GM18907 (cell line): ENCODE measurements at regions not wholly inside any gene's neighbourhood (a gene's known extent, or its start where the extent isn't known, plus 50 kb on each side); places are given as distances from the start of the nearest gene placed in this dataset.
A peak's percentile ranks its signal among the peaks of the same experiment; 100 is the strongest.

Experiments used
- ATAC-seq: cut with Tn5 transposase; IDR thresholded peaks from one replicate; pipeline ENCODE4 v1.9.1; 2021; ENCODE audit warnings: mild to moderate bottlenecking, moderate library complexity; ENCODE audit not compliant: unreplicated experiment

DNA sequence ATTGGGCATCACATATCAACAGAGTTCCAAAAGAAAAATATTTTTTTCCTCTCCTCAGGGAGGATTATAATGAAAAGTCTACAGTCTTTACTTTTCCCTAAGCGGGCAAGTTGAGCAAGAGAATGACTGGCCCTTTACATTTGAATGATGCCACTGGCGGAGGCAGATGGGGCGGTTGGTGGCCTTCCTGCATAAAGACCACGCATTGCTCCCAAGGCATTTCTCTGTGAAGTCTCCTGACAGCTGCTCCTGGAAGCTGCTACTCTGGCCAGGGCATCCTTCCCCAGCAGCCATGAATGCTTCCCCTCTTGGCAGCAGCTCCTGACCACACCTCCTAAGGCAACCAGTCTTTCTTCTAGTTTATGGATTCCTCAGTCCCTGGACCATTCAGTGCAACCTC is 161.1 kb upstream of the RRP15 start:
- ATAC-seq = no peak

DNA sequence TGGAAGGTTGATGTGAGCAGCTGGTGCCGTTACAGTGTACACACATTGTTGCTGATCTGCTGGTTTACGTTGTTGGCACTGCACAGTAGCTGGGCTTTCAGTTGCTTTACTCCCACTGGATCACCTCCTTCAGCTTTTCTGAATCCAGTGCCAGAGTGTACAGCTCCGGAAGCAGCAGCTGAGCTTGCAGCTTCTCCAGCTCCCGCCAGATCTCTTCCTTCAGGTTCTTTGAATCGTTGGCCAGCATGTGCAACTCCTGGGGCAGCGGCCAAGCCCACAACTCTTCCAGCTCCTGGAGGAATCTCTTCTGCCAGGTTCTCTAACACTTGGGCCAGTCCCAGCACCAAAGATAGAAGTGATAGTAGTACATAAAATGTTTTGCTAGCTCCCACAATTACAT is 149.7 kb upstream of the RRP15 start:
- no peak for ATAC-seq

DNA sequence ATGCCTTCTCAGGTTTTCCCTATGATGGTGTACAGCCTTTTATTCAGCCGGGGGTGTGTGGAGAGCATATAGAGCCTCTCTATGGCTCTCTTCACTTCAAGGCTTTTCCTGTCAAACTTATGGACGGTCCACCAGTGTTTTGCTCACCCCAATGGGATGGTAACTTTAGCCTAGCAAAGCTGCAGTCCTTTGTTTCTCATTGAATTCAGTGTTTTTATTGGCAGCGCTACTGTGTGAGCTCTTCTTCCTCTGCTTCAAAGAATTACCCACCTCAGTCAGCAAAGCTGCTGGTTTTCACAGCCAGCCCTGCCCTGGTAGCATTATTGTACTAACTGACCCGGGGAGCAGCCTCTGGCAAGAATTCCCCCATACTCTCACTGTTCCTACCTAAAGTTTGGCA is 145.3 kb upstream of the RRP15 start:
- no peak for ATAC-seq

DNA sequence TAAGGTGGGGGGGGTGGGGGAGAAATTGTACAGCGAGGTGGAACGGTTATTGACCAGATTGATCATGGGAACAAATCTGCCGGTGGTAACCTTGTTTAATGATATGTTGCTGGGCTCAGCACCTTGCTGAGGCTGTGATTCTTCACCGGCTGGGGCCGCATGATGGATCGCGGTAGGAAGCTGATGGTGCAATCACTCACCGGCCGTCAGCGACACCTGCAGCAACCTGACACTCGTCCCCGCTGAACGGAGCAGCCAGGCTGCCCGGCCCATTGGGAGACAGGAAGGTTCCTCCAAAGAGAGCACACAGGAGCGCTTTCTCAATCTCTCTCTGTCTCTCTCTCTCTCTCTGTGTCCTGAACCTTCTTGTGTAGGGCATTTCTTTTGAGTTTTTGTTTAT is 128.5 kb upstream of the RRP15 start:
- ATAC-seq = no peak

GRCh38 chr1:218163371-218163770 is 121.7 kb upstream of the RRP15 start:
- ATAC-seq = no peak

GRCh38 chr1:218164111-218164929 is 120.8 kb upstream of the RRP15 start:
- peak; percentile 59 for ATAC-seq

DNA sequence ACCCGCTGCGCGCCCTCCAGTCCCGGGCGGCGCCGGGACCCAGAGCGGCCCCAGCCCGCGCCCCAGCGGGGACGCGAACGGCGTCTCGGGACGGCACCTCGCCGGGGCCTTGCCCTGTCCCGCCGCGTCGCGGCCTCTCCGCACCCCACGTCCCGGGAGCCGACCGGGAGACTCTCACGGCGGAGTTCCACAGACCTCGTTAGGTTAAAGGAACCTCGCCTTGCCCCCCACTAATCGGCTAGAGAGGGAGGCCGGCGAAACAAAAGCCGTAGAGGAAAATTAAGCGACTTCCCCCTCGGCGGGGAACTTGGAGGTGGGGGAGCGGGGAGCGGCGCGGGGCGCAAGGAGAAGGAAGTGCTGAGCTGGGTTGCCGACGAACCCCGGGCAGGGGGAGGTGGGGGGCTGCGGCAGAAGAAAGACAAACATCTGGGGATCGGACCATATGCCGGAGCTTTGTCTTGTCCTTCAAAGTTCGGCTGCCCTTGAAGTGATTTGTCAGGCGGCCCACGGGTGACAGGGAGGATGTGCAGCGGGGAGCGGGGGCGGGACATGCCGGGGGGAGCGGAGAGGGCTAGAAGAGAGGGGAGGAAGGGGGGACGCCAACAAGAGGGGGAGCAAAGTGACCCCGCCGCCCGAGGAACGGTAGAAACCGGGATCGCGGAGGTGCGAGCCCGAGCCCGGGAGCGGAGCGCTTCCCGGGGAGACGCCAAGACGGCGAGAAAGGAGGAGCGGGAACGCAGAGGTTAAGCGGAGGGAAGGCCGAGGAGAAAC is 120.0 kb upstream of the RRP15 start:
- peak; percentile 60 for ATAC-seq

DNA sequence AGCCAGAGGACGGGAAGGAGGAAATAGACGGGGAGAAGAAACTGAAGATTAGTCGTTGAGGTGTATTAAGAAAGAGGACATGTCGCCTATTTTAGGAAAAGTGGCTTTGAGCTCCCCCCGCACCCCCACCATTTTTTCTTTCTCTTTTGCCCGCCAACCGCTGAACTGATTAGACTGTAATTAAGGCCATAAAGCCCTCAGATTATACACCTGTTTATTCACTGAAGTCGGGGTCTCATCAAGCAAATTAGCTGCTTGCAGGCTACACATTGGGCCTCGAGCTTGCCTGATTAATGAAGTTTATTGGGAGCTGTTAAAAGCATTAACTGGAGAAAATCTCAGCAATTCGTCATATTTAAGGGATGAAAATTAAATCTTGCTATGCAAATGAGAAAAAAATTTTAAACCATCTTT is 119.4 kb upstream of the RRP15 start:
- no peak for ATAC-seq

DNA sequence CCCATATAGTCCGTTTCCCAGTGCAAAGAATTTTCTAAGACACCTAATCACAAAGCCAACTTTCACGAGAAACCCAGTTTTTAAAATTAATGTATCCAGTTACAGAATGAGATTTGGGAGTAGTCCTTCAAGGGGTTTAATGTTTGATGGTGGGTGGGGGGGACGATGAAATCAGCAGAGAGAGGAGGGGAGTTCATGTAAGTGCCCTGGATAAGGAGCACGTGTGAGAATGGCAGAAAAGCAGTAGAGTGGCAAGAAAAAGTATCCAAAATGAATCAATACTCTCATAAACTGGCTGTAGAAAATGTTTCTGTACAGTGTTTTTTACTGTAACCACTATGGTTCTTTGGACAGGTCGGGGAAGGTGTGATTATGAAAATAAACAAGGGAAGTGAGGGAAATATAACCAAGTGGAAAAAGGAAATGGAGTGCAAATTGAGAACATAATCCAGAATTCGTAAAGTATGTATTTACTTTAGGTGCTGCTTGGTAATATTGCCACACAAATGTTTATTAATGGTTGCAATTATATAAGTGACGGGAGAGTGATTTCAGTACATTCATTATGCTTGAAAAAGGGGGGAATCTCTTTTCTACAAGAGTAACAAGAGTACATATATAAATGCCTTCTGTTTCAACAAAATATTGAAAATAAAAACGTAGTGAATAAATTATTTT is 118.7 kb upstream of the RRP15 start:
- no peak for ATAC-seq

GRCh38 chr1:218171302-218171893 is 113.7 kb upstream of the RRP15 start:
- ATAC-seq = peak; percentile 69

- no peak for ATAC-seq
Measured at GRCh38 chr1:218182455-218182854, 102.6 kb upstream of the RRP15 start.

- no peak for ATAC-seq
Measured at GRCh38 chr1:218200979-218201378, 84.1 kb upstream of the RRP15 start.

DNA sequence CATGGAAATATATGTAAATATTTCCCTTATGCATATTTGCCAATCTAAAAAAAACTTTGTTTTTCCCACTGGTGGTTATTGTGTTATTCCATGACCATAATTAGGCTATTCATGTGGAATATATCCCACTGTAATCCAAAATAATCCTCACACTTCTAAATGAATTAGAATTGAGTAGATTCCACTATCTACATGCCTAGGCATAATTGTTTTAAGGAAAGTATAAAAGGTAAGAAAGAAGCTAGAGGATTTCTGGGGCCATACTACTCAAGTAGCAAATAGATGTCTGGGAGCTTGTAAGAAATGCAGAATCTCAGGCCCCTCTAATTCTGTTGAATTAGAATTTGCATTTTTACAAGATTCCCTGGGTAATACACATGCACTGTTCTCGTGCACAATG is 83.5 kb upstream of the RRP15 start:
- no peak for ATAC-seq

DNA sequence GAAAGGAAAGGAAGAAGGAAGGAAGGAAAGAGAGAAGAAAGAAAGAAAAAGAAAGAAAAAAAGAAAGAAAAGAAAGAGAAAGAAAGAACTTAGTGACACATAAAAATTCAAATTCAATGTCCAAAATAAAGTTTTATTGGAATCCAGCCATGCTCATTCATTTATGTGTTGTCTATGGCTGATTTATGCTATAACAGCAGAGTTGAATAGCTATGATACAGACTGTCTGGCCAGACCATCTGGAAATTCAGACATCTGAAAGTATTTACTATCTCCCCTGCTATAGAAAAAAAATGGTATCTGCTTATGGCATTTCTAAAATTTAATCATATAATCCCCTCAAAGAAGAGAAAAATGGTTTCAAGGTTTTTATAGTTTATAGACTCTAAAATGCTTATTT is 79.4 kb upstream of the RRP15 start:
- no peak for ATAC-seq

DNA sequence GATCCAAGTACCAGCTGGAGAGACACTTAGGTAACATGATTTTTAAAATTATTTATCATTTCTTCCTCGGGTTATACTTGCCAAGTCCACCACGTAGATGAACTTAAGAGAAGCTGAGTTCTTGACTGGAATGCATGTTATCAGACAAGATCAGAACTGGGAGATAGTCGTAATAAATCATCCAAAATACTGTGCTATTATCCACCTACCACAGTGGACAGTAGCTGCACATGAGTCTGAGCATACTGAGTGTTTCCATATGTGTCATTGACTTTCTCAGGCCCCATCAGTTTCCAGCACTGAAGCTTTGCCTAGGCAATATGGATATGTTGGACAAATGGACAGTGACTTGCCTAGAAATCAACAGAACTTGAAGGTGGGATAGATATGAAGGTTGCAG is 77.9 kb upstream of the RRP15 start:
- ATAC-seq = no peak

DNA sequence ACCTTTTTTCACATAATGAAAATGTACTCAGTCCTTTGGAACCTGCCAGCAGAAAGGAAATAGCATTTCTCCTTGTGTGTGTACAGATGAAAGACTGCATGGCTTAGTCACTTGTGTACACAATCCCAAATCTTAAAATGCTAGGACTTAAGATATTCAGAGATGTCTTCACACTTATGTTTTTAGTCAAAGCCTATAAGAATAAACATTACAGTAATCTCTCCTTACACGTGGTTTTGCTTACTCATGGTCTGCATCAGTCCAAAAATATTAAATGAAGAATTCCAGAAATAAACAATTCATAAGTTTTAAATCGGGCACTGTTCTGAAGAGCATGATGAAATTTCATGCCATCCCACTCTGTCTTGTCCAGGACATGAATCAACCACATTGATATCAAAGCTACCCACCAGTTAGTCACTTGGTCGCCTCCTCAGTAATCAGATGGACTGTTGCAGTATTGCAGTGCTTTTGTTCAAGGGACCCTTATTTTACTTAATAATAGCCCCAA is 75.7 kb upstream of the RRP15 start:
- ATAC-seq = no peak

GRCh38 chr1:218211241-218211640 is 73.9 kb upstream of the RRP15 start:
- ATAC-seq = no peak

GRCh38 chr1:218217040-218217439 is 68.1 kb upstream of the RRP15 start:
- no peak for ATAC-seq

GRCh38 chr1:218219460-218219859 is 65.6 kb upstream of the RRP15 start:
- no peak for ATAC-seq

DNA sequence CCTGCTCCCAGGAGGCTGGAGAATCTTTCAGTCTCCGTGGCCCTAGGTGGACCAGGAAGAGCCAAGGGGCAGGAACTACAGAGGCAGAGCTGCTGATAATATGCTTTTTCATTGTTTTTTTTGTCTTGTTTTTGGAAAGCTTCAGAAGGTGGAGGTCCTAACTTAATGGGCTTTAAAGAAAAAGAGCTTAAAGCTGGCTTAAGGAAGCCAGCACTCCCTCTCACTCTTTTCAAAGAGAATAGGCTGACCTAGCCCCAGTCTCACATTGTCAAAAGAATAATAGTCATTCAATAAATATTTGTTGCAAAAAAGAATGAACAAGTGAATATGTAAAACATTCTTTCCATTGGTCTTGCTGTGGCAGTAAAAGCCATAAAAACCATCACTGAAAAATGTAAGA is 61.0 kb upstream of the RRP15 start:
- no peak for ATAC-seq

- no peak for ATAC-seq
Measured at GRCh38 chr1:218226005-218226404, 59.1 kb upstream of the RRP15 start.
